ENCODE measurements at regions not wholly inside any gene's neighbourhood (a gene's known extent, or its start where the extent isn't known, plus 50 kb on each side); places are given as distances from the start of the nearest gene placed in this dataset.

- DNase-seq (ENCODE audit: low read depth, low spot score): no peak
Observed at GRCh38 chr18:29003194-29003593, 826.3 kb upstream of the CDH2 start.

- no peak for DNase-seq (ENCODE audit: low read depth, low spot score)
Observed at GRCh38 chr18:29002747-29003146, 825.8 kb upstream of the CDH2 start.

GRCh38 chr18:28999726-29000125, 822.8 kb upstream of the CDH2 start:
- DNase-seq (ENCODE audit: low read depth, low spot score): no peak

GRCh38 chr18:28995319-28995718, 818.4 kb upstream of the CDH2 start:
- no peak for DNase-seq (ENCODE audit: low read depth, low spot score)

- no peak for DNase-seq (ENCODE audit: low read depth, low spot score)
Observed at GRCh38 chr18:28984731-28985130, 807.8 kb upstream of the CDH2 start.

GRCh38 chr18:28974504-28974903, 797.6 kb upstream of the CDH2 start:
- no peak for DNase-seq (ENCODE audit: low read depth, low spot score)

- DNase-seq (ENCODE audit: low read depth, low spot score): no peak
Observed at GRCh38 chr18:28973324-28973723, 796.4 kb upstream of the CDH2 start.

GRCh38 chr18:28972333-28972907, 795.5 kb upstream of the CDH2 start:
- no peak for DNase-seq (ENCODE audit: low read depth, low spot score)

- DNase-seq (ENCODE audit: low read depth, low spot score): no peak
Observed at GRCh38 chr18:28963481-28963880, 786.6 kb upstream of the CDH2 start.

GRCh38 chr18:28961669-28962228, 784.8 kb upstream of the CDH2 start:
- peak; percentile 30 for DNase-seq (ENCODE audit: low read depth, low spot score)

GRCh38 chr18:28960146-28960545, 783.2 kb upstream of the CDH2 start:
- DNase-seq (ENCODE audit: low read depth, low spot score): no peak

- no peak for DNase-seq (ENCODE audit: low read depth, low spot score)
Observed at GRCh38 chr18:28952339-28952738, 775.4 kb upstream of the CDH2 start.

GRCh38 chr18:28947900-28948299, 771.0 kb upstream of the CDH2 start:
- DNase-seq (ENCODE audit: low read depth, low spot score): no peak

GRCh38 chr18:28946471-28946870, 769.5 kb upstream of the CDH2 start:
- DNase-seq (ENCODE audit: low read depth, low spot score): no peak

- DNase-seq (ENCODE audit: low read depth, low spot score): no peak
Observed at GRCh38 chr18:28922936-28923335, 746.0 kb upstream of the CDH2 start.

- no peak for DNase-seq (ENCODE audit: low read depth, low spot score)
Observed at GRCh38 chr18:28916456-28916855, 739.5 kb upstream of the CDH2 start.

- DNase-seq (ENCODE audit: low read depth, low spot score): no peak
Observed at GRCh38 chr18:28905509-28905908, 728.6 kb upstream of the CDH2 start.

- DNase-seq (ENCODE audit: low read depth, low spot score): no peak
Observed at GRCh38 chr18:28904789-28905364, 727.9 kb upstream of the CDH2 start.

- no peak for DNase-seq (ENCODE audit: low read depth, low spot score)
Observed at GRCh38 chr18:28903306-28903705, 726.4 kb upstream of the CDH2 start.

GRCh38 chr18:28890791-28891190, 713.9 kb upstream of the CDH2 start:
- DNase-seq (ENCODE audit: low read depth, low spot score): no peak

GRCh38 chr18:28884304-28884703, 707.4 kb upstream of the CDH2 start:
- no peak for DNase-seq (ENCODE audit: low read depth, low spot score)

- DNase-seq (ENCODE audit: low read depth, low spot score): no peak
Observed at GRCh38 chr18:28880856-28881255, 703.9 kb upstream of the CDH2 start.

- no peak for DNase-seq (ENCODE audit: low read depth, low spot score)
Observed at GRCh38 chr18:28875059-28875458, 698.1 kb upstream of the CDH2 start.

- no peak for DNase-seq (ENCODE audit: low read depth, low spot score)
Observed at GRCh38 chr18:28863396-28863795, 686.5 kb upstream of the CDH2 start.
